NCI-H446 (cell line): ENCODE measurements at regions not wholly inside any gene's neighbourhood (a gene's known extent, or its start where the extent isn't known, plus 50 kb on each side); places are given as distances from the start of the nearest gene placed in this dataset.
"Not testable (repeated sequence)": the region's sequence is repeated elsewhere in the genome, so short reads cannot be mapped to it uniquely, and the experiment has no call there.

Source experiments
- DNase-seq, 2 experiments: peaks; one replicate each; lab custom pipeline; 2025; lab: John Stamatoyannopoulos, UW

- DNase-seq = no peak
These were observed 126.3 kb upstream of the CEP162 start for GRCh38 chr6:84353459-84354423.

DNA sequence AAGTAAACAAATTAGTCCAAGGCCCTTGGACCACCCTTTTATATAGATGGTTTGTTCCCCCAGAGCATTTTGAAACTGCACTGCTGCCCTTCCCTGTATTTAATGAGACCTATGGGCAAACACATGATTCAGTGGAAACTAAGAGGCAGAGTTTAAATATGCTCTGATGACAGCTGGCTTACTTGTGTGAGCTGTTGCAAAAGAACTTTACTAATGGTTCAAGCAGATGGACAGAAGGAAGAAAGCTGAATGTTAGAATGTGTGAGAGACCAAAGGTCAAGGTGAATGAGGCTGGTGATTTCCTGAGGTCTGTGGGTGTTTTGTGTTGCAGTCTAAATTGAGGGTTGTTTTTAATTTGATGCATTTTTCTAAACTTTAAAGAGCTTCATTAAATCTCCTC is 123.0 kb upstream of the CEP162 start:
- no peak for DNase-seq

DNA sequence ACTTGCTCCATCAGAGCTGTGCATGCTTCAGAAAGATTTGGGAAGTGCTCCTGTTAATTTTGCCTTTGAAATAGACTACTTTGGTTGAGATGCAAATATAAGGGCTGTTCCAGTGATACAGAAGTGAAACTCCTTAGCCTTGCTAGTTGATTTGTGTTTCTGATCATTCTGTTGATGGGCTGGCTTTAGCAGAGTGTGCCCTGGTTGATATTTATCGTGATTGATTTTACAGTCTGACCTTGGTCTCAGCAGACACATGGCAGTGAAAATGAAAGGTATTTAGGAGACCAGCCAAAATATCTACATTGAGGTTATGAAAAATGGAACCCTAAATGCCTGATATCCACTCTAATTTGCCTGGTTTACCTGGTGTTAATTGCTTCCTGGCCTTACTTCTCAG is 122.1 kb upstream of the CEP162 start:
- DNase-seq = no peak

DNA sequence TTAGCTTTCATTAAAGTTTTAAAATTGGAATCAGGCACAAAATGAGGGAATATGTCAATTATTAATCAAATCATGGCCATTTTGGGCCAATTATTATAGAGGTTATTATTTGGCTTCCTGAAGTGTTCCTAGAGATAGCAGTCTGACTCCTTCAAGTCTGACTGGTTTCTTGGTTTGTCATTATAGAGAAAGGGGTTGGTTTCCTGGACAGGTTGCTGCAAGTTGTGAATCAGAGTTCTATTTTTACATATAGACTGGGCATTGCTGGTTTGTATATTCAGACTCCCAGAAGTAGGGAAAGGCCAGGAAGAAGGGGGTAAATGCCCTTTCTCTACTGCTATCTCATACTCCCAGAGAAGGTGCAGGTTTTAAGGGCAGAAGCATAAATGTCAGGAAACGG is 121.4 kb upstream of the CEP162 start:
- DNase-seq = no peak

DNA sequence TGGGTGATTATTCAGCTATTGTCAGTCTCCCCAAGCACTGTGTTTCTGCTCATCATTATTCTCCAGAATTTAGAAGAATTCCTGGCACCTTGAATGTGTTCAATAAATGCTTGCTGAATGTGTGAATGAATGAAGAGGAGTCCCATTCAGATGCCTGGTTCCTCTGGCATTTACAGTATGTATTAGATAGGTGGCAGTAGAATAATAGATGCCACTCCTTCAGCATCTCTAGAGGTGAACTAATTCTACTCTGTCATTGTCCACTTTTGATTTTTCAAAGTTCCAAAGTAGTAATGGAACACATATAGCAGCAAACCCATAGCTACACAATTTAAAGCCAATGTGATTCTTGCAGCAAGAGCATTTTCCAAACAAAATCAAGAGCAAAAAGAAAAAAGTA is 118.9 kb upstream of the CEP162 start:
- DNase-seq = no peak

DNA sequence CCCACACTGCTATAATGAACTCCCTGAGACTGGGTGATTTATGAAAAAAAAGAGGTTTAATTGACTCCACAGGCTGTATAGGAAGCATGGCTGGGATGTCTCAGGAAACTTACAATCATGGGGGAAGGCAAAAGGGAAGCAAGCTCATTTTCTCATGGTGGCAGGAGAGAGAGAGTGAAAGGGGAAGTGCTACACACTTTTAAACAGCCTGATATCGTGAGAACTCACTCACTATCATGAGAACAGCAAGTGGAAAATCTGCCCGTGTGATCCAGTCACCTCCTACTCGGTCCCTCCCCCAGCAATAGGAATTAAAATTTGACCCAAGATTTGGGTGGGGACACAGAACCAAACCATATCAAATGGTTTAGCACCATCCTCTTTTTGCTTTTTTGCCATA is 116.6 kb upstream of the CEP162 start:
- no peak for DNase-seq

GRCh38 chr6:84340422-84340821 is 113.0 kb upstream of the CEP162 start:
- no peak for DNase-seq

DNA sequence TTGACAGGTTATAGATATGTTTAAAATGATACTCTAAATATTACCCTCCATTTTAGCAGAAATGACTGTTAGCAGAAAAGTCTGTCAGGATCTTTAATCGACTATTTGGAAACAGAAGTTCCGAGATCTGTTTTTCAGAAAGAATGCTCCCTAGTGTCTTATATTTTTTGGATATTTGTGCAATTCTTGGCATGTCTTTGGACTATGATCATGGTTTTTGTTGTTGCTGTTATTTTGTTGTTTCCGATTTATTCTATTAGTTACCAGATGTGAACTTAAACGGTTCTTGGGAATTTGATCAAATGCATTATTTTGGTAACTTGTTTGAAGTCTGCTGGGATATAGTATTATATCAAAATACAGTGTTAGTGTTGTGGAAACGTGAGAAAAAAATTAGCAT is 106.4 kb upstream of the CEP162 start:
- DNase-seq = no peak

DNA sequence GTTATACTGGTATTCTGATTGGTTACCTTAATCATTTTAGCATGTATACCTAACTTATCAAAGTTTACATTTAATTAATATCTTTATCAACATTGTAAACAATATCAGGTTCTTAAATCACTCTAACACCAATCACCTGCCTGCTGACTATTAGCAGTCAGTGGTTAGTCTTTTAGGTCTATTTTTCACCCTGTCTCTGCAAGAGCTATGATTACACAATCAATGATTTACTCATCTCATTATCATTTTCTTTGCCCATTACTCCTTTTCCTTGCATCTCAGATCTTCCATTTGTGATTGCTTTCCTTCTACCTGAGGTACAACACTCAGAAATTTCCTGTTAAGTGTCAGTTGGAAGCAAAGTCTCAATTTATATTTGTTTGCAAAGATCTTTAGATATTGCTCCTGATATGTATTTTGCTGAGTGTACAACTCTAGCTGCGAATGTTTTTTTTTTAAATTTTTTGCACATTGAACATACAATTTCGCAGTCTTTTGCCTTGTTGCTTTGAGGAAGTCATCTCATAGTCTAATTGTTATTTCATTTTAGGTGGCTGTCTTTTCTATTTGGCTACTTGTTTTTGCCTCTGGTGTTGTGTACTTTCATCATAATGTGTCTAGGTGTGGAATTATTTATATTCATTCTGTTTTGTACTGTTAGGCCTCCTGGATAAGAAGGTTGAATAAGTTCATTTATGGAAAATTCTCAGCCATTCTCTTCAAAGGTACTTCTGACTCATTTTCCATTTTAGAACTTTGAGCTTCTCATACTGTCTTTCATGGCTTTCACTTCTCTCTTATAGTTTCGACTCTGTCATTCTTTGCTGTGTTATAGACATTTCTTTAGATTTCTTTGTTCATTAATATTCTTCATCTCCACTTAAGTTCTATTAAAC is 104.9 kb upstream of the CEP162 start:
- no peak for DNase-seq

GRCh38 chr6:84330325-84330724 is 102.9 kb upstream of the CEP162 start:
- DNase-seq = no peak

- DNase-seq = no peak
These were observed 102.1 kb upstream of the CEP162 start for GRCh38 chr6:84329516-84329915.

DNA sequence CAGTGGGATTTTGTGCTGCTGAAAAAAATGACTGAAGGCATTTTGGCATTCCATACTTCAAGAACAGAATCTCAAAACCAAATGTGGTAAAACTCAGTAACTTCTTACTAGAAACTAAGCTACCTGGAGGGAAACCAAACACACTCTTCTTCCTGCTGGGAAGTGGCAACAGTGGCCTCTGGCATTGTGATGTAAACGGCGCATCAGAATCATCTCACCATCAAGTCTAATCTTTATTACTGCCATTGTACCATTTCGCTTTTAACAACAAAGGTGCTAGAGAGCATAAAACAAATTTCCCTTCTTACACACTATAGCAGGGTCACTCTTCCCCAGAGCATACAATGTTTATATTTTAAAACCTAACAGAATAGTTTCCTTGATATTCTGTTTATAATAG is 101.6 kb upstream of the CEP162 start:
- DNase-seq = no peak

GRCh38 chr6:84317463-84317862 is 90.0 kb upstream of the CEP162 start:
- no peak for DNase-seq

GRCh38 chr6:84314377-84314898 is 87.0 kb upstream of the CEP162 start:
- no peak for DNase-seq

GRCh38 chr6:84309336-84309735 is 81.9 kb upstream of the CEP162 start:
- DNase-seq = no peak

GRCh38 chr6:84304881-84305280 is 77.4 kb upstream of the CEP162 start:
- DNase-seq = no peak

GRCh38 chr6:84291033-84291432 is 63.6 kb upstream of the CEP162 start:
- DNase-seq = not testable (repeated sequence)

DNA sequence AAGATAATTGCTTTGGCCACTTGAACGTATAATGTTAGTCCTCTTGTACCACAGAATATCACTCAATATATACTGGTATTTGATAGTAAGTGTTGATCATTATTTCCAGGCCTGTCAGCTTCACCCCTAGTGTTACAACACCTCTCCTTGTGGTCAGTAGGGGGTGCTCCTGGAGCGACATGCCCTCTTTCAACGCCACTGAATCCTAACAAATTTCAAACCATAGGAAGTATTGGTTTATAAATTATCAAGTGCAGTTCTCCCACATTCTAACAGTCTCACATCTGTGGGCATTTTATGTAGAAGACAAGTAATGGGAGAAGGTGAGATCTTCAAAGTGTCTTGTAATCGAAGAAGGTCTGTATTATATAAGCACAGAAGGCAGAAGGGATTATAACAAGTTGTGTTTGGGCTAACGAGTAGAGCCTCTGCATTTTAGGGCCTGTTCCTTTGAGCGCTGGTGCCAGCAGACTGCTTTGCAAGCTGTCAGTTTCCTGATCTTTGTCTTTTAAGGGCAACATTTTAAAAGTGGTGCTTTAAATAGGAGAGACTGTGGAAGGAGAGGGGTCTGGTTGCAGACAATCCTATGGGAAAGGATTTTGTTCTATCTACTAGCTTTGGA is 57.1 kb upstream of the CEP162 start:
- no peak for DNase-seq

GRCh38 chr6:84282550-84282949 is 55.1 kb upstream of the CEP162 start:
- peak; percentile 7 to 64 for DNase-seq

GRCh38 chr6:84280639-84281038 is 53.2 kb upstream of the CEP162 start:
- no peak for DNase-seq

DNA sequence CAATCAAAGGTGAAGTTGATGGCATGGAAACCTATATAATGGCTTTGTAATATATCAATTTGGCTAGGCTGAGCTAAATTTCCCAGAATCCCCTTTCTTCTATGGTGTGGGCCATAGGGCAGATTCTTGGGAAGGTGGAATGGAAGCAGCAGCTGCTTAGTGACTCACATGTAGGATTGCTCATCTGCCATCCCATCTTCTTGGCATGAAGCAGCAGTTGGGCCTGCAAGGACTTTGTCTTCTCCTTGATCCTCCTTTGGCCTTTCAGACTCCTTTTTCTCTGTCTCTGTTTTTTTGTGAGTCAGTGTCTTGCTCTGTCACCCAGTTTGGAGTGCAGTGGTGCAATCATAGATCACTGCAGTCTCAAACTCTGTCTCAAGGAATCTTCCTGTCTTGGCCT is 52.6 kb upstream of the CEP162 start:
- peak in 1 of 2 experiments; percentile 17 for DNase-seq

- DNase-seq = no peak
These were observed 51.0 kb upstream of the CEP162 start for GRCh38 chr6:84278321-84278998.
